T-cell (primary cell): ENCODE measurements at regions not wholly inside any gene's neighbourhood (a gene's known extent, or its start where the extent isn't known, plus 50 kb on each side); places are given as distances from the start of the nearest gene placed in this dataset.

Experiments
- ATAC-seq, 4 experiments: fragments of 200-7000 bp in 3 of 4; fragments of 150-1000 bp in 1 of 4; cut with Tn5 transposase; replicated peaks in 1 of 4; 1 replicate in 3 of 4; 2 replicates in 1 of 4; pipeline ENCODE4 v1.10.0; 2021; ENCODE audit warnings: moderate library complexity in 3 of 4, mild to moderate bottlenecking in 2 of 4, moderate number of reproducible peaks in 1 of 4
- CTCF ChIA-PET, 2 donors: fragments of 300-600 bp; sonication (Branson Sonifier 250); formaldehyde crosslinking; loops; one replicate each; lab custom pipeline; 2022; ENCODE audit warnings: antibody characterized with exemption in 2 of 2; lab: Charles Lee
- POLR2A ChIA-PET, 2 donors: fragments of 300-600 bp; sonication (Branson Sonifier 250); formaldehyde crosslinking; loops; one replicate each; lab custom pipeline; 2022; ENCODE audit warnings: antibody characterized with exemption in 2 of 2; lab: Charles Lee
- DNase-seq, 35 experiments: peaks; one replicate each; pipeline versions ENCODE4 v3.0.0 to v3.0.0-alpha.2; 2013 to 2023
- H3K27ac ChIP-seq: one replicate; pipeline ENCODE4 v1.5.1; 2013; ENCODE audit warnings: low read length
- H3K27me3 ChIP-seq, 2 experiments: replicated peaks in 1 of 2; 1 replicate in 1 of 2; 2 replicates in 1 of 2; pipeline versions ENCODE4 v1.6.1 to v1.7.0; 2013; ENCODE audit warnings: low read length in 1 of 2, mixed read lengths in 1 of 2; ENCODE audit not compliant: control insufficient read depth in 2 of 2, insufficient read depth in 2 of 2; ENCODE audit errors: extremely low read depth in 1 of 2
- H3K36me3 ChIP-seq, 2 donors: 1 replicate in 1 of 2; 2 replicates in 1 of 2; pipeline versions ENCODE4 v1.6.1 to v1.7.0; 2013; ENCODE audit warnings: low read length in 1 of 2; ENCODE audit not compliant: control insufficient read depth in 2 of 2, insufficient read depth in 1 of 2; ENCODE audit errors: extremely low read depth in 1 of 2
- H3K4me1 ChIP-seq, 2 experiments: 1 replicate in 1 of 2; 2 replicates in 1 of 2; pipeline versions ENCODE4 v1.6.1 to v1.7.0; 2013; ENCODE audit warnings: low read length in 2 of 2, mixed read lengths in 1 of 2; ENCODE audit not compliant: insufficient read depth in 2 of 2, control insufficient read depth in 1 of 2; ENCODE audit errors: extremely low read depth in 1 of 2
- H3K4me3 ChIP-seq, 2 donors: 1 replicate in 1 of 2; 2 replicates in 1 of 2; pipeline versions ENCODE4 v1.5.1 to v1.7.0; 2013; ENCODE audit warnings: mild to moderate bottlenecking in 2 of 2, low read length in 1 of 2, moderate library complexity in 1 of 2; ENCODE audit not compliant: control insufficient read depth in 1 of 2; ENCODE audit errors: extremely low read depth in 1 of 2
- H3K9me3 ChIP-seq: 2 replicates; pipeline ENCODE4 v1.7.0; 2013
- H3K27ac Mint-ChIP-seq, 2 donors: one replicate each; pipeline ENCODE4 v1.8.0; 2020 to 2021; ENCODE audit warnings: mild to moderate bottlenecking in 2 of 2, mixed read lengths in 2 of 2
- H3K27me3 Mint-ChIP-seq, 2 donors: one replicate each; pipeline ENCODE4 v1.8.0; 2021 to 2022; ENCODE audit warnings: mixed read lengths in 2 of 2
- H3K36me3 Mint-ChIP-seq: one replicate; pipeline ENCODE4 v1.8.0; 2021; ENCODE audit warnings: mixed read lengths
- H3K4me1 Mint-ChIP-seq, 3 donors: one replicate each; pipeline ENCODE4 v1.8.0; 2020 to 2022; ENCODE audit warnings: mixed read lengths in 3 of 3, mild to moderate bottlenecking in 1 of 3
- H3K4me3 Mint-ChIP-seq, 3 donors: one replicate each; pipeline ENCODE4 v1.8.0; 2020 to 2022; ENCODE audit warnings: mild to moderate bottlenecking in 3 of 3, mixed read lengths in 3 of 3, moderate library complexity in 3 of 3
- H3K9me3 Mint-ChIP-seq, 3 donors: one replicate each; pipeline ENCODE4 v1.8.0; 2020 to 2022; ENCODE audit warnings: mixed read lengths in 3 of 3
- WGBS: methylation state at CpG from one replicate; pipeline ENCODE4 v1.1.5; 2013; ENCODE audit warnings: missing lambda C conversion rate; ENCODE audit not compliant: insufficient coverage; 5-methylcytosine and 5-hydroxymethylcytosine counted together

GRCh38 chr18:58813561-58814225 lies 51.0 kb upstream of the ZNF532 start:
- H3K36me3 Mint-ChIP-seq, result no peaks in the 10 kb centered on the region
- no peaks in the 10 kb centered on the region for H3K36me3 ChIP-seq
- peaks cover 0 to 2% of the 10 kb centered on the region in 2 experiments for H3K4me1 ChIP-seq
- H3K4me3 Mint-ChIP-seq, result no peak overlapping the region
- H3K27ac ChIP-seq, result no peak overlapping the region
- H3K27me3 Mint-ChIP-seq, result peaks cover 54 to 68% of the 10 kb centered on the region in 2 donors
- peaks cover under 1 to 2% (median under 1%) of the 10 kb centered on the region in 3 donors for H3K4me1 Mint-ChIP-seq
- no peak overlapping the region for H3K27ac Mint-ChIP-seq
- WGBS, result no CpG with 5 or more reads among the region's 4 CpGs
- ChIA-PET CTCF (interaction anchor here in 1 of 2 donors (0.5 kb wide), 1 partner anchor 257 kb away, joined by 3 read pairs; no protein-coding TSS in a partner anchor), POLR2A (no interaction called here)
- DNase-seq (no peak), ATAC-seq (no peak)
- no peak overlapping the region for H3K4me3 ChIP-seq
- H3K9me3 Mint-ChIP-seq, result no peaks in the 10 kb centered on the region
- peaks cover 5 to 46% of the 10 kb centered on the region in 2 experiments for H3K27me3 ChIP-seq
- H3K9me3 ChIP-seq, result no peaks in the 10 kb centered on the region

GRCh38 chr18:58814317-58814716 lies 50.4 kb upstream of the ZNF532 start:
- Histone ChIP-seq H3K27ac (no peak overlapping the region), H3K4me3 (no peak overlapping the region), H3K9me3 (no peaks in the 10 kb centered on the region), H3K4me1 (peaks cover 3 to 5% of the 10 kb centered on the region in 2 experiments), H3K27me3 (peaks cover 5 to 46% of the 10 kb centered on the region in 2 experiments), H3K36me3 (no peaks in the 10 kb centered on the region)
- H3K9me3 Mint-ChIP-seq, result no peaks in the 10 kb centered on the region
- no peak overlapping the region for H3K4me3 Mint-ChIP-seq
- ChIA-PET POLR2A (no interaction called here), CTCF (no interaction called here)
- WGBS, result no CpG with 5 or more reads among the region's 4 CpGs
- peaks cover 7 to 8% (median 7%) of the 10 kb centered on the region in 3 donors for H3K4me1 Mint-ChIP-seq
- H3K27me3 Mint-ChIP-seq, result peaks cover 54 to 72% of the 10 kb centered on the region in 2 donors
- no peak overlapping the region for H3K27ac Mint-ChIP-seq
- ATAC-seq (no peak), DNase-seq (no peak)
- H3K36me3 Mint-ChIP-seq, result no peaks in the 10 kb centered on the region
